ENCODE measurements at regions not wholly inside any gene's neighbourhood (a gene's known extent, or its start where the extent isn't known, plus 50 kb on each side); places are given as distances from the start of the nearest gene placed in this dataset.

DNA sequence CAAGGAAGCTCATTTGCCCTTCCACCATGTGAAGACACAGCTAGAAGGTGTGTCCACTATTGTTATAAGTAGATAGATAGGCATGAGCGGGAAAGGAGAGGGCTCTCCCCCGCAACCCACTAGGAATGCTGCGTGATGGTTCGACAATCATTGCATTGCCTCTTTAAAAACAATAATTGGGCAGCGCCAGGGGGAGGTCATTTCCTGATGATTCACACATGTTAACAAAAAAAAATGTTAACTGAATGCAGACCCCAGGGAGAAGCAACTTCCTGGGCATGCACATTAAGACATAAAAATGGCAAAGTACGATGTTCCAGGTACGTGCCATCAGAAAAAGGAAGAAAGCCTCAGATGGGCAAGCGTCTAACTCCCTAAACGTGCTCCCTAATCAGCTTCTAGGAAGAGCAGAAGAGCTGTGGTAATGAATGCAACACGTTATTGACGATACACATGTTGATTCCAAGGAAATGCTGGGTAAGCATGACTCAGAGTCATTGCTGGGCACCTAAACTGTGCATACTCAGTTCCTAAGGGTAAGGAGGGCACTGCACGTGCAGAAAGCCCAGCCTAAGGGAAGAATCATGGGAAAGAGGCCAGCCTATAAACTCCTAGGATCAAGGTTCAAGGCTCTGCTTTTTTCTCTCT, 113.7 kb downstream of the FAM217A start:
- TF ChIP-seq CTCF (IDR thresholded peaks at IDR 0.05), result no peak
- TF ChIP-seq POLR2AphosphoS5 (IDR thresholded peaks at IDR 0.05; ENCODE audit: insufficient read depth in 1 of 2, low read depth in 1 of 2), result no peak
- TF ChIP-seq POLR2A (IDR thresholded peaks at IDR 0.05), result no peak

Data from vagina (tissue), 2 donors.